ENCODE measurements at regions not wholly inside any gene's neighbourhood (a gene's known extent, or its start where the extent isn't known, plus 50 kb on each side); places are given as distances from the start of the nearest gene placed in this dataset.

DNA sequence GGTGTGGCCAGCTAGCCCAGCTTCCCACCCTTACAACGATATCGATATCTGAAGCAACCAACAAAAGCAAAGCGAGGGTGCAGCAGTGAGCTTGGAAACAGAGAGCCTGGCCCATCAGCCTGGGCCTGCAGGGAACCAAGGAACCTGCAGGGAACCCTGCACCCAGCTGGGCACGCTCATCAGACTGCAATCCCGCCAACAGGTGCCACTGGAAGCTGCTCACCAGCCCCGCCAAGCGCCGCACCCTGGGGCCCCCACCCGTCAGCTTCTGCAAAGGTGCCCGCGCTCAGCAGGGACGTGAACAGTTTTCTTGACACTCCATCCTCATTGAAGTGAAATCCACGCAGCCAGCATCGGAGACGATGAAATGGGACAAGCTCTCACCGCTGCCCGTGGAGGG lies 250.7 kb downstream of the RBFOX3 start:
- Mint-ChIP-seq H3K9me3 (ENCODE audit: low read depth) (no peaks in the 10 kb centered on the region), H3K4me3 (no peak overlapping the region), H3K27me3 (peaks cover 13% of the 10 kb centered on the region), H3K4me1 (no peaks in the 10 kb centered on the region), H3K36me3 (ENCODE audit: low read depth) (no peaks in the 10 kb centered on the region), H3K27ac (no peak overlapping the region)
- ATAC-seq (no peak), DNase-seq (no peak)
- ChIA-PET CTCF (no interaction called here), POLR2A (no interaction called here)
- intact Hi-C loops (cut with DNase I, micrococcal nuclease): no loop called here

DNA sequence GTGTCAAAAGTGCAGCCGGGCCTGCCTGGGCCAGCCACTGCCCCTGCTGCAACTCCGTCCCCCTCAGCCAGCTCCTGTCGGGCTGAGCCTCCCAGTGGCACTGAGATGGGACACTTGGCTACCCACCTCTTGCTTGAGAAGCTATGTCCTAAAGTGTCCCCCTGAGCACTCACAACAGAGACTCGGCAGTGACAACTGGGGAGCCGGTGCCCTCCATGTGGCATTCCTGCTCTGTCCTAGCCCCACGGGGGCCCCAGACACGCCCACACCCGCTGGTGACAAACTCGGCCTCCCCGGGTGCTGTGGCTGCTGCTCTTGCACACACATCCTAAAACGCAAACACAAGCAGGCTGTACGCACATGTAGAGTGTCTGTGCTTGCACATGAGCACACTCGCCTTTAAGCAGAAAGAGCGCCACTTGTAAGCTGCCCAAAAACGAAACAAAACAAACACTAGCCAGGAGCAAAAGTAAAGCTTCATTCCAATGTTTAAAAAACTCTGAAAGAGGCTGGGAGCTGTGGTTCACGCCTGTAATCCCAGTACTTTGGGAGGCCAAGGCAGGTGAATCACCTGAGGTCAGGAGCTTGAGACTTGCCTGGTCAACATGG lies 253.9 kb downstream of the RBFOX3 start:
- peaks cover 12% of the 10 kb centered on the region for H3K27me3 Mint-ChIP-seq
- ChIA-PET POLR2A (no interaction called here), CTCF (interaction anchor here (0.6 to 1.2 kb wide), 2 partner anchors 9 to 164 kb away, joined by 3 read pairs; no protein-coding TSS in a partner anchor)
- no peak overlapping the region for H3K27ac Mint-ChIP-seq
- no peak overlapping the region for H3K4me3 Mint-ChIP-seq
- ATAC-seq: no peak
- no peaks in the 10 kb centered on the region for H3K4me1 Mint-ChIP-seq
- no peaks in the 10 kb centered on the region for H3K36me3 Mint-ChIP-seq (ENCODE audit: low read depth)
- DNase-seq: no peak
- peaks cover 6% of the 10 kb centered on the region for H3K9me3 Mint-ChIP-seq (ENCODE audit: low read depth)
- intact Hi-C loops (cut with DNase I, micrococcal nuclease): no loop called here

DNA sequence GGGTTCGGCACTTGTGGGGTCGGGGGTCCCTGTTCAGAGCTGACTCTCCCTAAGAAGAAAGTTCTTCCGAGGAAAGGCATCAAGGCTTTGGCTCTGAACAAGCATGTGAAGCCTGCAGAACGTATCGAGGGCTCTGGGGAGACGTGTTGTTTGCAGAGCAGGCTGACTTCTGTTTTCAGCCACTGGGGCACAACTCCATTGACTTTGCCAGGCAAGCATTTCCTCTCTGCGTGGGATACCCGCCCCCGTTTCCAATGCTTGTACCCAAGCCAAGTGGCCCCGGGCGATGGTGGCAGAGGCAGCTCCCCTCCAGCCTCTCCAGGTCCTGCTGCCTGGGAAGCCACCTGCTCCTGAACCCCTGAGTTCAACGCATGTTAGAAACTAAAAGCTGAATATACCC lies 255.7 kb downstream of the RBFOX3 start:
- Mint-ChIP-seq H3K36me3 (ENCODE audit: low read depth) (no peaks in the 10 kb centered on the region), H3K27ac (no peak overlapping the region), H3K4me3 (no peak overlapping the region), H3K27me3 (peaks cover 21% of the 10 kb centered on the region), H3K4me1 (no peaks in the 10 kb centered on the region), H3K9me3 (ENCODE audit: low read depth) (peaks cover 6% of the 10 kb centered on the region)
- intact Hi-C loops (cut with DNase I, micrococcal nuclease): no loop called here
- ChIA-PET CTCF (no interaction called here), POLR2A (no interaction called here)
- ATAC-seq (no peak), DNase-seq (no peak)

DNA sequence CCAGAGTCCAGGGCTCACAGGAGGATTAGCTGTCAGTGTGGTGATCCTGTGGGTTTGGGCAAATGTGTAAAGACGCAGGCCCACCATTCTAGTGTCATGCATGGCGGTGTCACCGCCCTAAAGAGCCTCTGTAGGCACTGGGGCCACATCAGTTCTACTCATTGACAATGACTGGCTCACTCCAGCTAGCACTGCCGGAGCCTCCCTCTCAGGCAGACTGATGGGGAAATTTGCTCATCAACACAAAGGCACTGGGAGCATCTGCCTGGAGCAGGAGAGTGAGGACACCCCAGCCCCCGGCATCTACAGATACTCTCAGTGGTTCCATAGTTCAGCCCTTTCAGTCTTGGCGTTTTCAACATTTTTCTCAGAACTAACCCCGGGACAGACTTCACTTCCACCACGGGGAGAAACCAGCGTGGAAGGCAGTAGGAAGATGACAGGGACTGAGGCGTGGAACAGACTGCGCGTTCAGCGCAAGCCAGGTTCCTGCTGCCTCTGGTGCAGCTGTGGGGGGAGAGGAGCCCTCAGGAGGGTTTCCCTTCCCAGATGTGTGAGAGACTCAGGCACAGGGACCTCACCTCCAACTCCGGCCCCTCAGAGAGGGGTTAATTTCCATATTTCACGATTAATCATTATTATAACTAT lies 256.6 kb downstream of the RBFOX3 start:
- no peak for ATAC-seq
- no peak for DNase-seq
- no peaks in the 10 kb centered on the region for H3K4me1 Mint-ChIP-seq
- H3K27me3 Mint-ChIP-seq: peaks cover 27% of the 10 kb centered on the region
- ChIA-PET CTCF (no interaction called here), POLR2A (no interaction called here)
- intact Hi-C loops (cut with DNase I, micrococcal nuclease): no loop called here
- no peak overlapping the region for H3K27ac Mint-ChIP-seq
- no peak overlapping the region for H3K4me3 Mint-ChIP-seq
- H3K36me3 Mint-ChIP-seq (ENCODE audit: low read depth): no peaks in the 10 kb centered on the region
- H3K9me3 Mint-ChIP-seq (ENCODE audit: low read depth): peaks cover 6% of the 10 kb centered on the region

DNA sequence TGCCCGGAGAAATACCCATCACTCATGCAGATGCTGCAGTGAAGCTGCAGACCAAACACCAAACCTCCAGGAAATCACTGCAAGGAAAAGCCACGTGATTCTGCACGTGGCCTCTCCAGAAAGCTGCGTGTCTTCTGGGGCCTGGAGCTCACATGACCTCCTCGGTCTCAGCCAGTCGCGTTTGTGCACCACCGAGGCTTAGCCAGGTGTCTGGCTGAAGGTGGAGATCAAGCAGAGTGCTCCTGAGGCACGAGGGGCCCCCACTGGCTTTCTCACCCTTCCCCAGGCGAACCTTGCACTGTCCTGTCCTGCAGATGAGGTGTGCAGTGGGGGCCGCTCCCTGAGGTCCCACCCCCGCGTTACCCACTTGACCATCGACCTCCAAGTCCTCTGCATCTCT lies 257.3 kb downstream of the RBFOX3 start:
- intact Hi-C loops (cut with DNase I, micrococcal nuclease): no loop called here

DNA sequence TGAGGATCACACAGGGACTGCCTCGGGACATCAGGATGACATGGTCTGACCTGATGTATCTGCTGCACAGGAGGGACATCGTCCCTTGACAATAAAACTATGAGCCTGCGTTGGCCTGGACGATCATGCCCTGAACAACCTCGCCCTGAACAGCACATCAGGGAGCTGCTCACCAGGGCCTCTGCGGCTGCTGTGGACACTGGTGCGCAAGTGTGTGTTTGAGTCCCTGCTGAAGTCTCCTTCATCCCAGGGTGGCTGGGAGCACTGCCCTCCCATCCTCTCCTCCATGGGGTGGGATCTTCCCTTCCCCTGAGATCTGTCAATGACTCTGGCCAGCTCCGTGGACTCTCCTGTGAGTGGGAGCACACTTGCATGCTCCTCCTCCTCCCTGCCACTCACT lies 257.8 kb downstream of the RBFOX3 start:
- Mint-ChIP-seq H3K9me3 (ENCODE audit: low read depth) (peaks cover 6% of the 10 kb centered on the region), H3K4me3 (no peak overlapping the region), H3K4me1 (no peaks in the 10 kb centered on the region), H3K27ac (no peak overlapping the region), H3K36me3 (ENCODE audit: low read depth) (no peaks in the 10 kb centered on the region), H3K27me3 (peaks cover 33% of the 10 kb centered on the region)
- DNase-seq (no peak), ATAC-seq (no peak)
- POLR2A ChIA-PET: no interaction called here
- intact Hi-C loops (cut with DNase I, micrococcal nuclease): no loop called here
- CTCF ChIA-PET: no interaction called here

More for the DNA sequence above, 257.3 kb downstream of the RBFOX3 start:
- peaks cover 33% of the 10 kb centered on the region for H3K27me3 Mint-ChIP-seq
- H3K4me3 Mint-ChIP-seq: no peak overlapping the region
- no peaks in the 10 kb centered on the region for H3K36me3 Mint-ChIP-seq (ENCODE audit: low read depth)
- no peak for ATAC-seq
- POLR2A ChIA-PET: no interaction called here
- no peaks in the 10 kb centered on the region for H3K4me1 Mint-ChIP-seq
- CTCF ChIA-PET: no interaction called here
- no peak for DNase-seq
- peaks cover 6% of the 10 kb centered on the region for H3K9me3 Mint-ChIP-seq (ENCODE audit: low read depth)
- H3K27ac Mint-ChIP-seq: no peak overlapping the region

DNA sequence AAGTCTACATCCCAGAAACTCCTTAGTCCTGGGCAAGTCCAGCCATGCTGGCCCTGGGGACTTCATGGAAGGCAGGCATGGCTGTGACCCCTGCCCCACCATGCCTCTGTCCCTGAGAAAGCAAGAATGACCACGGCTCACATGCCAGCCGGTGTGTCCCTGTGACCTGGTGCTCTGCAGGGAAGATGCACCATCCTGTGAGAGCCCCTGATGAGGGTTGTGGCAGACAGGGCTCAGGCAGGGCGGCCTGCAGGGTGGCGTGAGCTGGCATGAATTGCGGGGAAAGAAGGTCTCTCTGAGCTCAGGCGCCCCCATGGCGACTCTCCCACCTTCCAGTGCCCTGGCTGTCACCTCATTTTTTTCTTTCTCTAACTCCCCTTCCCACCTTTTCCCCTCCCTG lies 260.3 kb downstream of the RBFOX3 start:
- Mint-ChIP-seq H3K27me3 (peaks cover 40% of the 10 kb centered on the region), H3K27ac (no peak overlapping the region), H3K9me3 (ENCODE audit: low read depth) (peaks cover 6% of the 10 kb centered on the region), H3K4me1 (no peaks in the 10 kb centered on the region), H3K36me3 (ENCODE audit: low read depth) (no peaks in the 10 kb centered on the region), H3K4me3 (no peak overlapping the region)
- ATAC-seq (no peak), DNase-seq (no peak)
- intact Hi-C loops (cut with DNase I, micrococcal nuclease): no loop called here
- ChIA-PET CTCF (no interaction called here), POLR2A (no interaction called here)

DNA sequence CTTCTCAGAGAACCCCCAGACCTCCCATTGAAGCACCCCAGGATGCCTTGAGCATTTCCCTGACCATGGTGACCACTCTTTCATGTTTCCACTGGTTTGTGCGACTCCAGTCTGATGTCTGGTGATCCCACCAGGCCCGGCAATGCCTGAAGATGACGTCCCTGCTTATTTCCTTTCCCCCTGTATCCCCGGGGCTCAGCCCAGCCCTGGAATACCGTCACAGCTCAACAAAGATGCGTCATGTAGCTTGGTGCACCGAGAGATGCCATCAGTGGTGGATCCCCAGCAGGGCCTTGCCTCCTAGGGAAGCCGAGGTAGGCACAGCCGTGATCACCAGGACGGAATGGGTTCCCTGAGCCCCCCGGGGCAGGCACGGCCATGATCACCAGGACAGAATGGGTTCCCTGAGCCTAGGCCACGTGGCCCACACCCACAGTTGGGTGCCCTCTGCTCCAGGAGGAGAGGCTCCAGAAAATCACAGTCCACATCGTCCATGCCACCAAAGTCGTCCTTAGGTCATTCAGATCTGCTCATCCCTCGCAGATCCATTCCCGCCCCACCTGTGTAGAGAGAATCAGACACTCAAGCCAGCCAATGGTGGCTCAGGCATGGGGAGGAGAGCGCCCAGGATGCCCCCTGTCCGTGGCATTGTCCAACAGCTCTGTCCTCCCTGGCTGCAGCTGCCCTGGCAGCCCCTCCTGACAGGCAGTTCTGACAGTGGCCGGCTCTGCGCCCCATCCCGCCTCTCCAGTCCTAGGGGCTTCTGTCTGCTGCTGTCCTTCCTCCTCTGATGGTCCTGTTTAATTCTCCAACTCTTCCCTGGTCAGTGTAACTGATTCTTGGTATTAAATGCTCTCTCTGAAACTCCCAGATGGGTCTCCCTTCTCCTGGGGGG lies 261.1 kb downstream of the RBFOX3 start:
- Mint-ChIP-seq H3K36me3 (ENCODE audit: low read depth) (no peaks in the 10 kb centered on the region), H3K9me3 (ENCODE audit: low read depth) (peaks cover 6% of the 10 kb centered on the region), H3K4me3 (no peak overlapping the region), H3K27me3 (peaks cover 44% of the 10 kb centered on the region), H3K27ac (no peak overlapping the region), H3K4me1 (no peaks in the 10 kb centered on the region)
- ATAC-seq (no peak), DNase-seq (no peak)
- CTCF ChIA-PET: no interaction called here
- intact Hi-C loops (cut with DNase I, micrococcal nuclease): no loop called here
- POLR2A ChIA-PET: no interaction called here

DNA sequence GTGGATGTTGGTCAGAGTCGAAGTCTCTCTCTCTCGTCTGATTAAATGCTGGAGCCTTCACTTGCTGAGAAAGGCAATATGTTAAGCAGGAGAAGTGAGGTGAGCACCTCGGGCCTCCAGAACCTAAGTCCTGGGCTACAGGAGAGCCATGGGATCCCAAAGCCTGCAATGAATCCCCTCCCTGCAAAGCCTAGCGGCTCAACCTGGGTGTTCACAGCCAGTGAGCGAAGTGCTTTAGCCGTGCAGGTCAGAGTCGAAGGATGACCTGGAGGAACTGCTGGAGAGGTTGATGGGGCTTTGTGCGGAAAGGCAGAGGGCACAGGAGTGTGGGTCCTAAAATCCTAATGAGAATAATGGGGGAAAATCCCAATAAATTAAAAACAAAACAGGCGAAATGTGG lies 267.8 kb downstream of the ENGASE start:
- no peak overlapping the region for H3K27ac Mint-ChIP-seq
- H3K4me3 Mint-ChIP-seq: no peak overlapping the region
- H3K4me1 Mint-ChIP-seq: no peaks in the 10 kb centered on the region
- H3K9me3 Mint-ChIP-seq (ENCODE audit: low read depth): no peaks in the 10 kb centered on the region
- POLR2A ChIA-PET: no interaction called here
- H3K36me3 Mint-ChIP-seq (ENCODE audit: low read depth): no peaks in the 10 kb centered on the region
- DNase-seq (no peak), ATAC-seq (no peak)
- intact Hi-C loops (cut with DNase I, micrococcal nuclease): no loop called here
- CTCF ChIA-PET: no interaction called here
- H3K27me3 Mint-ChIP-seq: peaks cover 22% of the 10 kb centered on the region

DNA sequence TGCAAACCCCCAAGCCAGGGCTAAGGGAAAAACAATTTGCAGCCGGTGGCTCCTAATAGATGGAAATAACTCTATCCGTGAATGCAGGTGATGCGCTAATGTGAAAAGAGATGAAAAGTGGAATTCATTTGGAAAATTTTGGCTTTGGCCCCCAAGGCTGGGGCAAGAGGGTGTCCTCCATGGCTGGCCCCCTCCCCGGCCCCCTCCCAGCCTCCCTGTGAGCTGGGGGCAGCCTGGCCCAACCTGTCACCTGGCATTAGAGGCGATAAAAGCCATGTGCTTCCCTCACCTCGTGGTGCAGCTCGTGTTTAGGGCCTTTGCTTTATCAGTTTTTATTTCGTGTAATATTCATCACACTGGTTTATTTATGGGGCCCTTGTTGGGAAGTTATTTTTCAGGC lies 267.2 kb downstream of the ENGASE start:
- no peak overlapping the region for H3K4me3 Mint-ChIP-seq
- CTCF ChIA-PET: no interaction called here
- no peaks in the 10 kb centered on the region for H3K9me3 Mint-ChIP-seq (ENCODE audit: low read depth)
- intact Hi-C loops (cut with DNase I, micrococcal nuclease): no loop called here
- POLR2A ChIA-PET: no interaction called here
- no peaks in the 10 kb centered on the region for H3K36me3 Mint-ChIP-seq (ENCODE audit: low read depth)
- no peak overlapping the region for H3K27ac Mint-ChIP-seq
- no peak for ATAC-seq
- DNase-seq: no peak
- no peaks in the 10 kb centered on the region for H3K4me1 Mint-ChIP-seq
- H3K27me3 Mint-ChIP-seq: peaks cover 18% of the 10 kb centered on the region

DNA sequence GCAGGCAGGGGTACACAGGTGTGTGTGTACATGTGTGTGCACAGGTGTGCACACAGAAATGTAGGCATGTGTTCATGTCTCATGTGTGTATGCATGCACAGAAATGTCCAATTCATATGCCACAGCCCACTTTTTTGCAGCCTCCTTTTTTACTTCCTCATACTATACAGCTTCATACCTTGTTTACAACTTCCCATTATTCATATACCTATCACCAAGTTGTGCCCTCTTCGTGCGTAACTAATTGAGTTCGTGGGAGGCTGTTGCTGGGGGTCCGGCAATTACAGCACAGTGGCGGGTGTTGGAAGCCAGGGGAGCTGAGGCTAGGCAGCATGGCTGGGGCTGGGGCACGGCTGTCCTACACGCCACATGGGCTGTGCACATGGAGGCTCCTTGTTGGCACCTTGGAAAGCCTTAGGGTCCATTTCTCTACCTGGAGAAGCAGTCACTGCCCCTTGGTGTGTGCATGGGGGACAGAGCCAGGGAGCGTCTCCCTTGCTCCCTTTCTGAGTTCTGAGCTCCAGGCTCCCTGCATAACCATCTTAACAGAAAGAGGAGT lies 266.7 kb downstream of the ENGASE start:
- intact Hi-C loops (cut with DNase I, micrococcal nuclease): no loop called here
- CTCF ChIA-PET: no interaction called here
- H3K27ac Mint-ChIP-seq: no peak overlapping the region

More for the DNA sequence above, 266.7 kb downstream of the ENGASE start:
- POLR2A ChIA-PET: no interaction called here
- Mint-ChIP-seq H3K36me3 (ENCODE audit: low read depth) (no peaks in the 10 kb centered on the region), H3K4me1 (no peaks in the 10 kb centered on the region), H3K9me3 (ENCODE audit: low read depth) (no peaks in the 10 kb centered on the region), H3K4me3 (no peak overlapping the region), H3K27me3 (peaks cover 16% of the 10 kb centered on the region)
- ATAC-seq: no peak
- DNase-seq: no peak
